Breast epithelium (tissue), 4 donors: ENCODE measurements at regions not wholly inside any gene's neighbourhood (a gene's known extent, or its start where the extent isn't known, plus 50 kb on each side); places are given as distances from the start of the nearest gene placed in this dataset.

Experiments
- DNase-seq, 2 donors: peaks; one replicate each; pipeline ENCODE4 v3.0.0-alpha.2; 2019; ENCODE audit warnings: low spot score in 2 of 2
- H3K27ac ChIP-seq, 2 donors: fragments of 200-600 bp; sonication (generic) in 1 of 2; one replicate each; pipeline ENCODE4 v1.5.1; 2016 to 2019; ENCODE audit warnings: mild to moderate bottlenecking in 1 of 2
- H3K27me3 ChIP-seq, 2 donors: fragments of 200-600 bp; sonication (generic) in 1 of 2; one replicate each; pipeline versions ENCODE4 v1.5.1 to v1.6.0; 2017 to 2019; ENCODE audit warnings: control low read depth in 1 of 2, mild to moderate bottlenecking in 1 of 2
- H3K36me3 ChIP-seq: fragments of 200-600 bp; one replicate; pipeline ENCODE4 v1.5.1; 2019
- H3K4me1 ChIP-seq, 2 donors: fragments of 200-600 bp; sonication (generic); one replicate each; pipeline ENCODE4 v1.5.1; 2016 to 2019; ENCODE audit warnings: control low read depth in 1 of 2
- H3K4me3 ChIP-seq, 3 donors: fragments of 200-600 bp; sonication (generic); 1 replicate in 2 of 3; 2 replicates in 1 of 3; pipeline ENCODE4 v1.5.1; 2016 to 2019; ENCODE audit warnings: mild to moderate bottlenecking in 3 of 3, moderate library complexity in 2 of 3
- H3K9me3 ChIP-seq, 2 donors: fragments of 200-600 bp; sonication (generic) in 1 of 2; one replicate each; pipeline ENCODE4 v1.5.1; 2016 to 2019; ENCODE audit warnings: control low read depth in 1 of 2
- POLR2A ChIP-seq: fragments of 450-650 bp; IDR thresholded peaks from one replicate; pipeline ENCODE4 v1.6.1; 2016; ENCODE audit warnings: antibody characterized with exemption, mild to moderate bottlenecking, moderate library complexity
- POLR2AphosphoS5 ChIP-seq, 3 donors: sonication (generic); formaldehyde crosslinking; IDR thresholded peaks; one replicate each; pipeline ENCODE4 v1.6.1; 2017; ENCODE audit warnings: antibody characterized with exemption in 3 of 3
- intact Hi-C: fragments of 100-400 bp; cut with DNase I; formaldehyde crosslinking; loops from one replicate; pipeline ENCODE4 v1.15.1; 2023; ENCODE audit warnings: low total_unique reads
- TF ChIP-seq, protein P1 (sequence below), 3 donors: fragments of 450-650 bp; IDR thresholded peaks; one replicate each; pipeline ENCODE4 v1.5.1; 2016 to 2017; ENCODE audit warnings: antibody characterized with exemption in 3 of 3, mild to moderate bottlenecking in 3 of 3, moderate library complexity in 3 of 3

- Histone ChIP-seq H3K27me3 (no peaks in the 10 kb centered on the region), H3K9me3 (peaks cover 6 to 15% of the 10 kb centered on the region in 2 donors), H3K36me3 (no peaks in the 10 kb centered on the region), H3K27ac (peak overlapping the region; percentile 60 to 75), H3K4me1 (no peaks in the 10 kb centered on the region), H3K4me3 (no peak overlapping the region)
- DNase-seq = no peak
- no peak for TF ChIP-seq POLR2A
- TF ChIP-seq, protein P1, sequence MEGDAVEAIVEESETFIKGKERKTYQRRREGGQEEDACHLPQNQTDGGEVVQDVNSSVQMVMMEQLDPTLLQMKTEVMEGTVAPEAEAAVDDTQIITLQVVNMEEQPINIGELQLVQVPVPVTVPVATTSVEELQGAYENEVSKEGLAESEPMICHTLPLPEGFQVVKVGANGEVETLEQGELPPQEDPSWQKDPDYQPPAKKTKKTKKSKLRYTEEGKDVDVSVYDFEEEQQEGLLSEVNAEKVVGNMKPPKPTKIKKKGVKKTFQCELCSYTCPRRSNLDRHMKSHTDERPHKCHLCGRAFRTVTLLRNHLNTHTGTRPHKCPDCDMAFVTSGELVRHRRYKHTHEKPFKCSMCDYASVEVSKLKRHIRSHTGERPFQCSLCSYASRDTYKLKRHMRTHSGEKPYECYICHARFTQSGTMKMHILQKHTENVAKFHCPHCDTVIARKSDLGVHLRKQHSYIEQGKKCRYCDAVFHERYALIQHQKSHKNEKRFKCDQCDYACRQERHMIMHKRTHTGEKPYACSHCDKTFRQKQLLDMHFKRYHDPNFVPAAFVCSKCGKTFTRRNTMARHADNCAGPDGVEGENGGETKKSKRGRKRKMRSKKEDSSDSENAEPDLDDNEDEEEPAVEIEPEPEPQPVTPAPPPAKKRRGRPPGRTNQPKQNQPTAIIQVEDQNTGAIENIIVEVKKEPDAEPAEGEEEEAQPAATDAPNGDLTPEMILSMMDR (IDR thresholded peaks at IDR 0.05) = no peak
- no peak for TF ChIP-seq POLR2AphosphoS5 (IDR thresholded peaks at IDR 0.05)
- intact Hi-C loops = no loop called here
Measured at GRCh38 chr19:5260381-5260967, 80.1 kb downstream of the PTPRS start.

GRCh38 chr19:5259750-5260149 lies 80.9 kb downstream of the PTPRS start:
- intact Hi-C loops = no loop called here
- Histone ChIP-seq H3K36me3 (no peaks in the 10 kb centered on the region), H3K27ac (no peak overlapping the region), H3K4me1 (no peaks in the 10 kb centered on the region), H3K9me3 (peaks cover 11 to 21% of the 10 kb centered on the region in 2 donors), H3K4me3 (no peak overlapping the region), H3K27me3 (no peaks in the 10 kb centered on the region)
- no peak for DNase-seq
- TF ChIP-seq, protein P1 (IDR thresholded peaks at IDR 0.05) = no peak
- TF ChIP-seq POLR2AphosphoS5 (IDR thresholded peaks at IDR 0.05) (no peak), POLR2A (no peak)

DNA sequence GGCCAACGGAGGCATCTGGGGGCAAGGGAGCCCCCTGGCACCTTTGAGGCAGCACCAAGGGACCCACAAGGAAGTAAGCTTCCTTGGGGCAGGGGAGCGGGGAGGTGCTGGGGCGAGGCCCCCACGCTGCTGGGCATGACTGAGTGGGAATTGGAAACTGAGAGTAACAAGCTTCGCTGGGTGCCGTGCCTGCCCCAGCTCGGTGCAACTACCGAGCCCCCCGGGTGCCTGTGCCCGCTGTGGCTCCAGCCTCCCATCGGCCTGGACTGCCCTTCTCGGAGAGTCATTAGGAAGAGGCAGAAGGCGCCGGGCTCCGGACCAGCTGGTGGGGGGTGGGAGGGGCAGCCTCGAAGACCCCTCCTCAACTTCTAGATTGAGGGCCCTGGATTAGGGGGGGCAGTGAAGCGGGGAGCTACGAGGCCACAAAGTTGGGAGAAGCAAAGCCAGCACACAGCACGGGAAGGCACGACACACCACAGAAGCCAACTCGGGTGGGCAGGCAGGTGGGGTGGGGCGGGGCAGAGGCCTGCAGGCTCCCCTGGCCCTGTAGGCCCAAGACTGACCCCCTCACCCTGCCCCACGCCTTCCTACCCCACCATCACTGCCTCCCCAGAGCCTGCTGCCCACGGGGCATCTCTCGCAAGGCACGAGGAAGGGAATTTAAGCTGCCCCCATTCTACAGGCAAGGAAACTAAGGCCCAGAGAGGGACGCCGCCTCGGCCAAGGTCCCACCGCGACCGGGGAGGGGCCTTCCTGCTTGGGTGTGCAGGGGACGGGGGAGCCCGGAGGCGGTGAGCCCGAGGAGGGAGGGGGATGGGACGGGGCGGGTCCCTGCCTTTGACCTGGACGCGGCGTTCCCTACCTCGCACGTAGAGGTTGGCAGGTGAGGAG lies 83.2 kb downstream of the PTPRS start:
- Histone ChIP-seq H3K27ac (no peak overlapping the region), H3K4me3 (no peak overlapping the region), H3K9me3 (peaks cover 15 to 26% of the 10 kb centered on the region in 2 donors), H3K36me3 (peaks cover 6% of the 10 kb centered on the region), H3K4me1 (no peaks in the 10 kb centered on the region), H3K27me3 (no peaks in the 10 kb centered on the region)
- DNase-seq = no peak
- TF ChIP-seq POLR2AphosphoS5 (IDR thresholded peaks at IDR 0.05) (no peak), POLR2A (no peak)
- TF ChIP-seq, protein P1 (IDR thresholded peaks at IDR 0.05) = no peak
- intact Hi-C loops = no loop called here

- Histone ChIP-seq H3K4me1 (no peaks in the 10 kb centered on the region), H3K27me3 (no peaks in the 10 kb centered on the region), H3K27ac (no peak overlapping the region), H3K4me3 (no peak overlapping the region), H3K36me3 (peaks cover 6% of the 10 kb centered on the region), H3K9me3 (peaks cover 15 to 26% of the 10 kb centered on the region in 2 donors)
- TF ChIP-seq POLR2A = no peak
- no peak for TF ChIP-seq POLR2AphosphoS5 (IDR thresholded peaks at IDR 0.05)
- TF ChIP-seq, protein P1 (IDR thresholded peaks at IDR 0.05) = no peak
- intact Hi-C loops = no loop called here
- DNase-seq = no peak
Measured at GRCh38 chr19:5255602-5256231, 84.9 kb downstream of the PTPRS start.

DNA sequence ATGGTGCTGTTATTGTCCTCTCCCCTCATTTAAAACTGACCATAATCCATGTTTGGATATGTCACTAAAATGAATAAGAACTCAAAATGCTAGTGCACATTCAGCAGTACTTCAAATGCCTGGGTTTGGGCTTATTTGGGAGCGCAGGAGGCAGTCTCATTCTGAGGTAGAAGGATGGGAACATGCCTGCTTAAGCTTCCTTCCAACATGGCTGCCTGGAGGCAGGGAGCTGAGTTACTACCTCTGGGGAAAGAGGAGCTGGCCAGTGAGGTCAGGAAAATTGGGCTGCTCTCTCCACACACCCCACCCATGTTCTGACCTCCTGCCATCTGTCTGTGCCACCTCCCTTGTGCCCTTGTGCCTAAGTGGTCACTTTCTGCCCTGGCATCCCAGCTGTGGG lies 85.7 kb downstream of the PTPRS start:
- peaks cover 15 to 26% of the 10 kb centered on the region in 2 donors for H3K9me3 ChIP-seq
- no peak for DNase-seq
- H3K27ac ChIP-seq = no peak overlapping the region
- H3K36me3 ChIP-seq = peaks cover 6% of the 10 kb centered on the region
- no peak for TF ChIP-seq POLR2A
- TF ChIP-seq POLR2AphosphoS5 (IDR thresholded peaks at IDR 0.05) = no peak
- TF ChIP-seq, protein P1 (IDR thresholded peaks at IDR 0.05) = no peak
- intact Hi-C loops = no loop called here
- H3K4me3 ChIP-seq = no peak overlapping the region
- H3K4me1 ChIP-seq = no peaks in the 10 kb centered on the region
- no peaks in the 10 kb centered on the region for H3K27me3 ChIP-seq
